ES-I3 (cell line): ENCODE measurements at regions not wholly inside any gene's neighbourhood (a gene's known extent, or its start where the extent isn't known, plus 50 kb on each side); places are given as distances from the start of the nearest gene placed in this dataset.
"Not testable (repeated sequence)": the region's sequence is repeated elsewhere in the genome, so short reads cannot be mapped to it uniquely, and the experiment has no call there.

ENCODE experiments used
- H3K36me3 ChIP-seq: 2 replicates; pipeline ENCODE4 v1.6.1; 2013; ENCODE audit warnings: mild to moderate bottlenecking, low read length, control low read depth, moderate library complexity; ENCODE audit not compliant: insufficient read depth
- H3K4me1 ChIP-seq: 2 replicates; pipeline ENCODE4 v1.6.1; 2013; ENCODE audit warnings: mild to moderate bottlenecking, control low read depth, low read length; ENCODE audit not compliant: insufficient read depth
- H3K9ac ChIP-seq: 2 replicates; pipeline ENCODE4 v1.6.1; 2013; ENCODE audit warnings: low read depth, mild to moderate bottlenecking, low read length, moderate library complexity
- H3K9me3 ChIP-seq: 2 replicates; pipeline ENCODE4 v1.6.1; 2013; ENCODE audit warnings: mild to moderate bottlenecking, low read length, moderate library complexity; ENCODE audit not compliant: control insufficient read depth, insufficient read depth

GRCh38 chr12:84069198-84069597 lies 843.4 kb downstream of the SLC6A15 start:
- Histone ChIP-seq H3K9me3 (no peaks in the 10 kb centered on the region), H3K4me1 (no peaks in the 10 kb centered on the region), H3K9ac (no peak overlapping the region), H3K36me3 (no peaks in the 10 kb centered on the region)

DNA sequence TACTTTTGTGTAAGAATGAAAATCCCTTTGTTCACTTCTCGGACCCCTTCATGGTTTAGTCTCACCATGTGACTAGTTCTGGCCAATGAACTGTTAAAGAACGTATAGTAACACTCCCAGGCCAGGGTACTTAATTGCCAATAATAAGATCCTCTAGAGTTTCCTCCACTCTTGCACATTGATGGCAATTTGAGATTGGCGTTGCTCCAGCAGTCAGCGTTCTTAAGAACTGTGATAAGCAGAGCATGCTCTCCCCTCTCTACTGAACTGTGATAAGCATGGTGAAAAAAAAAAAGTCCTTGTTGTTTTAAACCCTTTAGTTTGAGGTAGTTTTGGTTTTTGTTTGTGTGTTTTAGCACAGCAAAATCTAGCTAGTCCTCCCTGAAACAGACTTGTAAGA lies 854.5 kb downstream of the SLC6A15 start:
- Histone ChIP-seq H3K36me3 (no peaks in the 10 kb centered on the region), H3K9me3 (no peaks in the 10 kb centered on the region), H3K4me1 (no peaks in the 10 kb centered on the region), H3K9ac (no peak overlapping the region)

- Histone ChIP-seq H3K9ac (no peak overlapping the region), H3K4me1 (no peaks in the 10 kb centered on the region)
These were observed 857.8 kb downstream of the SLC6A15 start for GRCh38 chr12:84054811-84055210.

GRCh38 chr12:84047881-84048280 lies 864.7 kb downstream of the SLC6A15 start:
- Histone ChIP-seq H3K36me3 (no peaks in the 10 kb centered on the region), H3K9me3 (no peaks in the 10 kb centered on the region), H3K4me1 (no peaks in the 10 kb centered on the region), H3K9ac (no peak overlapping the region)

More at GRCh38 chr12:84054811-84055210, 857.8 kb downstream of the SLC6A15 start:
- H3K9me3 ChIP-seq, result no peaks in the 10 kb centered on the region
- no peaks in the 10 kb centered on the region for H3K36me3 ChIP-seq

DNA sequence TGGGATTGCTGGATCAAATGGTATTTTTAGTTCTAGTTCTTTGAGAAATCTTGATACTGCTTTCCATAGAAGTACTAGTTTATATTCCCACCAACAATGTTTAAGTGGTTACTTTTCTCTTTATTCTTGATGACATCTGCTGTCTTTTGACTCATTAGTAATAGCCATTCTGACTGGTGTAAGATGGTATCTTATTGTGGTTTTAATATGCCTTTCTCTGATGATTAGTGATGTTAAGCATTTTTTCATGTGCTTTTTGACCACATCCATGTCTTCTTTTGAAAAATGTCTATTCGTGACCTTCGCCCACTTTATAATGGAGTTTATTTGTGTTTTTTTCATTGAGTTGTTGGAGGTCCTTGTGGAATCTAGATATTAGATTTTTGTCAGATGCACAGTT lies 865.7 kb downstream of the SLC6A15 start:
- Histone ChIP-seq H3K9me3 (no peaks in the 10 kb centered on the region), H3K9ac (no peak overlapping the region), H3K4me1 (no peaks in the 10 kb centered on the region), H3K36me3 (no peaks in the 10 kb centered on the region)

- H3K9me3 ChIP-seq, result no peaks in the 10 kb centered on the region
- H3K9ac ChIP-seq, result no peak overlapping the region
- no peaks in the 10 kb centered on the region for H3K36me3 ChIP-seq
- no peaks in the 10 kb centered on the region for H3K4me1 ChIP-seq
These were observed 869.2 kb downstream of the SLC6A15 start for GRCh38 chr12:84043355-84043754.

GRCh38 chr12:84038242-84038641 lies 874.4 kb downstream of the SLC6A15 start:
- H3K9ac ChIP-seq, result no peak overlapping the region
- H3K36me3 ChIP-seq, result no peaks in the 10 kb centered on the region
- H3K4me1 ChIP-seq, result no peaks in the 10 kb centered on the region
- H3K9me3 ChIP-seq, result no peaks in the 10 kb centered on the region; the same call in 1 of the 2 replicates

DNA sequence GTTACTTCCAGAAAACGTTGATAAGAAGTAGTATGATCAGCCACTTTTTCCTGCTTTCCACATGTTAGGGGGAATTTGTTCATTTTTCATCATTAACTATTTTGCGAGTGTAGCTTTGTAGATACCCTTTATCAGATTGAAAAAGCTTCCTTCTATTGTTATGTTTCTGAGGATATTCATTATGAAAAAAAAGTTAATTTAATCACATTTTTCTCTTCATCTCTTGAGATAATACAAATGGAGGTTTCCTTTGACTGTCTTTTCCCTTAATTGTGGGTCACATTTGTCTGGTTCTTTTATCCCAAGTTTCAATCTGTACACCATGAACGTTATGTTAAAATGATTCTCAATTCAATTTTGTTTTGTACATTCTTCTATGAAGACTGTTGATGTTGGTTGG lies 875.7 kb downstream of the SLC6A15 start:
- H3K4me1 ChIP-seq, result no peaks in the 10 kb centered on the region
- no peaks in the 10 kb centered on the region for H3K36me3 ChIP-seq
- H3K9me3 ChIP-seq, result no peaks in the 10 kb centered on the region; the same call in 1 of the 2 replicates
- H3K9ac ChIP-seq, result no peak overlapping the region

GRCh38 chr12:84035766-84036165 lies 876.8 kb downstream of the SLC6A15 start:
- Histone ChIP-seq H3K4me1 (no peaks in the 10 kb centered on the region), H3K9me3 (no peaks in the 10 kb centered on the region; the same call in 1 of the 2 replicates), H3K36me3 (no peaks in the 10 kb centered on the region), H3K9ac (no peak overlapping the region)

DNA sequence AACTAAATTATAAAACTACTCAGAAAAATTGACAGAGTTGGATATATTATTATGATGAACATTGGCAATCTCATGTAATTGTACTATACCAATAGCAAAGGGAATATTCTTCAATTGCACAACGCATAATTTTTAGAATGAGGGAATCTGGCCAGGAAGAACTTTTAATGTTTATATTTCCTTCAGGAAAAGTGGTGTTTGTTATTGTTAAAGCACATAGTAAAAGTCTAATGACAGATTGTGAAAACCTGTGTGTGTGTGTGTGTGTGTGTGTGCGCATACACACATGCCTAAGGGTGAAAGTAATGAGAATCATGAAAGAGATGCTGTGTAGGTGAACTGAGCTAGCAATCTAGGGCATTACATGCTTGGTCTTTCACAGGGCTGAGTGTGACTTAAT lies 877.7 kb downstream of the SLC6A15 start:
- no peak overlapping the region for H3K9ac ChIP-seq
- H3K4me1 ChIP-seq, result no peaks in the 10 kb centered on the region
- H3K36me3 ChIP-seq, result no peaks in the 10 kb centered on the region

DNA sequence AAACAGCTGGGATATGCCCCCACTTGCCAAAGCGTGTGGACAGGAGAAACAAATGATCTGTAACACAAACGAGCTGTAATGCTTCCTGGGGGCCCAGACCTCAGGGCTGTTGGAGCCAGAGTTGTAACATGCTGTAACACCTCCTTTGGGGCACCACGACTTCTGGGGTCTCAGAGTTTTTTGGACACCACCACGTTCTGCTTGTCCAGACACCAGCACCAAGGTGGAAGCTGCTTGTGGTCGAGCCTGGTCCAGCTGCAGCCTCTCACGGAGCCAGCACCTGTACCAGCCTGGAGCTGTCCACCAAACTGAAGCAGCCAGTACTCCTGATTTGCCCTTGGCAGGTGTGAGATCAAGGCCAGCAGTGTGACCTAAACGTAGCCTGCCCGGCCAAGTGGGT lies 879.4 kb downstream of the SLC6A15 start:
- Histone ChIP-seq H3K9me3 (no peaks in the 10 kb centered on the region; the same call in 1 of the 2 replicates), H3K36me3 (no peaks in the 10 kb centered on the region), H3K9ac (no peak overlapping the region)

More for the DNA sequence above, 877.7 kb downstream of the SLC6A15 start:
- H3K9me3 ChIP-seq, result no peaks in the 10 kb centered on the region; the same call in 1 of the 2 replicates

DNA sequence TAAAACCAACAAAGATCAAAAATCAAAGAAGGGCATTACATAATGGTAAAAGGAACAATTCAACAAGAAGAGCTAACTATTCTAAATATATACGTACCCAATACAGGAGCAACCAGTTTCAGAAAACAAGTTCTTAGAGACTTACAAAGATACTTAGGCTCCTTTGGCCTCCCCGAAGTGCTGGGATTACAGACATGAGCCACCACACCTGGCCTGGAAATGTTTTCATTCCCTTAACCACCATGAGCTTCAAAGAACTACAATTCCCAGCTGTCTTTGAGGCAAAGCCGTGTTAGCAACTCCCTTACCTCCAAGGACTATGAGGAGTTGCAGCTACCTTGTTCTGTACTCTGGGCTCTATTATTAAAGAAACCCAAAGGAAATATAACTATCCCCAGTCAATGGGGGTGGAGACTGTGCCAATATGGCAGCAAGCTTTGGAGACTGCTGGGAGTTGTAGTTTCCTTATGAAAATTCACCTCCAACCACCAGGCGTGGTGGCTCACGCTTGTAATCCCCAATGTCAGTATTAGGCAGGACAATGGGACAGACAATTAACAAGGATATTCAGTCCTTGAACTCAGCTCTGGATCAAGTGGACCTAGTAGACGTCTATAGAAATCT lies 893.9 kb downstream of the SLC6A15 start:
- not testable (repeated sequence) for H3K4me1 ChIP-seq, H3K9ac ChIP-seq, H3K36me3 ChIP-seq, H3K9me3 ChIP-seq

More for the DNA sequence above, 879.4 kb downstream of the SLC6A15 start:
- no peaks in the 10 kb centered on the region for H3K4me1 ChIP-seq

GRCh38 chr12:84016956-84017355 lies 895.6 kb downstream of the SLC6A15 start:
- Histone ChIP-seq H3K9ac (no peak overlapping the region), H3K36me3 (no peaks in the 10 kb centered on the region), H3K9me3 (no peaks in the 10 kb centered on the region), H3K4me1 (no peaks in the 10 kb centered on the region)

DNA sequence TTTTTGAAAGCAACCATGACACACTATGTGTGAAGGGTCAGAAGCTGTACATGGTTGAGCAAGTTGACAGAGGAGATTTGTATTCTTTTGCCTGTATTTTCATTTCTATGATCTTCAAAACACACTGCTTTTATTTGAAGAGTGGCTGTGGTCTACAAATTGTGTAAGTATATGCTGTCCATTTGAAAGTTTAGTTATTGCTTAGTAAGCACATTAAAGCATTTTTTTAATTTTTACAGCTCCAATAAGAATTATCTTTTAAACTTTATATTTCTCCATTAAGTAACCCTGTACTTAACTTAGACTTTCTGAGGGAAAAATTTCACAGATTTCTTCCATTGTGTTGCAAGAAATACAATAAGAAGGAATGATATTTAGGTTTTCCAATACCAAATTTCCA lies 915.2 kb downstream of the SLC6A15 start:
- H3K36me3 ChIP-seq, result no peaks in the 10 kb centered on the region
- no peaks in the 10 kb centered on the region for H3K4me1 ChIP-seq
- no peak overlapping the region for H3K9ac ChIP-seq
- H3K9me3 ChIP-seq, result no peaks in the 10 kb centered on the region

DNA sequence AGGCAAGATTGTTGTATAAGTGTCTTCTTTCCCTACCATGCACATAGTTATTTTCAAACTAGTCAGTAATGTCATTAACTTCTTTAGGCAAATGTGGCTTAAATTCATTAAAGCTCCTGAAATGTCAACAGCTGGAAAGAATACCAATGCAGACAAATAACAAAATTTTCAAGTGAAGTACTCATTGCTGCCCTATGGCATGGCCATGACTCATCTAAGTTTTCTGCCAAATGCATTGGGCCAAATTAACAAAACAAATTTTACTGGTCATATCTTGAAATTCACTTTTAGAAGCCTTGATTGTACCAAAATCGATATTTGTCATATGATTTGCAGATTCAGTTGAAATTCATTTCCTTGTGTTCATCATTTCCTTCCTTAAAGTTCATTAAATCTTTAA lies 915.9 kb downstream of the SLC6A15 start:
- Histone ChIP-seq H3K9ac (no peak overlapping the region), H3K4me1 (no peaks in the 10 kb centered on the region), H3K9me3 (no peaks in the 10 kb centered on the region), H3K36me3 (no peaks in the 10 kb centered on the region)
